Islet precursor cell (in vitro differentiated cells): ENCODE measurements at regions not wholly inside any gene's neighbourhood (a gene's known extent, or its start where the extent isn't known, plus 50 kb on each side); places are given as distances from the start of the nearest gene placed in this dataset.

Source experiments
- DNase-seq: peaks from one replicate; pipeline ENCODE4 v3.0.0-alpha.2; 2018

DNA sequence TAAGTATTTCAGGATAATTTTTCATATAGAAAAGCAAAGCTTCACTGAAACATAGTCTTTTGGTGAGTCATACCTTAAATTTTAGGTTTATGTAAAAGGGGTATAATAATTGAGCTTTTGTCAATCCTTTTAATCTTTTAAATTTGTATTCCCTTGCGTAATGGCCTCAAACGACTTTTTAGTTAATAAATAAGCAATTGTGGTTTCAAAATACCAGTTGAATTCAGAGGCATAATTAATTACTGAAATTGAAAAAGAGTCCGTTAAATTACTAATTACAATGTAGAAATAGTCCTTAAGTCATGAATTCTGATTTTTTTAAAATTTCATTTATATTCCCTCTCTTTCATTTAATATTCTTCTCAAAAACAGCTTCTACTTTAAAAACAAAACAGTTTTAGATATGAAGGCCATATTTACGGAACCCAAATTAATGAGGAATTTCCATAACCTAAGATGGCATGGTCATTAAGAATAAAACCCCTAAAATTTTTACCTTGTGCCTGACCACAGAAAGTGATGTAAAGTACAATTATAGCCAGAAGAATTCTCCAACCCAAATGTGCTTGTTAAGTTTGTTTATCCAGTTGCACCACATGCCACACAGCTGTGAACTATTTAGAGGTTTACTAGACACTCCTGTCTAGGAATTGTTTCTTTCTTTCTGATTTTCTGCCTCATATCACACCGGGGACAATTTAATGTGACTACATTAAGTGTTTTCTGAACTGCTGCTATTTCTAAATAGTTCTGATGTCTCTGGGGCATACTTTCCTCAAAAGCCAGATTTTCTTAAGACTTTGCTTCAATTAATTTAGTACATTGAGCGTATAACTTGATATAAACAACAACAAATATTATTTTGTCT, 60.7 kb upstream of the ITGA4 start:
- no peak for DNase-seq

DNA sequence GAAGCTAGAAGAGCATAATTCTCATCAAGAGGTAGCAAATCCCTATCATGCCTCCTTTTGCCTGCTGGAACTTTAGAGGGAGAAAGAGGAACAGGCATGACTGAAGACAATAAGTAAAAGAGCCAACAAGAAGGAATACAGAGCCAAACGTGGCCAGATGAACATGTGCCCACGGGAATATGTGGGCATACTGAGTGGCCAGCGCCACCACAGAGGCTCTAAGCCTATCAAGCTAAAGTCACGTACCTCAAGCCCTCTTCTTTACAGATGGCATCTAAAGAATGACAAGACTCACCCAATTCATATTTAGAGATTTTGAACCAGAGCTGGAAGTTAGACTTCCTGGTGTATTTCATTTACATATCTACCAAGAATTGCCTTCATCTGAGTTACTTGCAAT, 59.9 kb upstream of the ITGA4 start:
- DNase-seq: no peak

DNA sequence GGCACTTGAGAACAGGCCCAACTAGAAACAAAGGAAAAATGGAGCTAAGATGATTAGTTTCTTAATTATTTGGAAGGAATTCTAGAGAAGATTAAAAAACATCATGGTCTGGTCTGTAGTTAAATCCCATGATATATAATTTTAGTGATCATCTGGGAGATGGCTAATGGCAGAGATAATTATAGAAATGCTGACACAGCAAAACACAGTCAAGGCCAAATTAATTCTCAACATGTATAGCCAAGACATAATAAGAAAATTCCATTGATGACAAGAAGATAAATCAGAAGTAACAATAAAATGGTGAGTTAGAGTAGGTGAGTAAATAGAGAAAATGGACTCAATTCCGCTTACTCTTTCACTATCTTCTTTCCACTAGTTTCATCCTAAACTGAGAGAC, 59.2 kb upstream of the ITGA4 start:
- DNase-seq: no peak

DNA sequence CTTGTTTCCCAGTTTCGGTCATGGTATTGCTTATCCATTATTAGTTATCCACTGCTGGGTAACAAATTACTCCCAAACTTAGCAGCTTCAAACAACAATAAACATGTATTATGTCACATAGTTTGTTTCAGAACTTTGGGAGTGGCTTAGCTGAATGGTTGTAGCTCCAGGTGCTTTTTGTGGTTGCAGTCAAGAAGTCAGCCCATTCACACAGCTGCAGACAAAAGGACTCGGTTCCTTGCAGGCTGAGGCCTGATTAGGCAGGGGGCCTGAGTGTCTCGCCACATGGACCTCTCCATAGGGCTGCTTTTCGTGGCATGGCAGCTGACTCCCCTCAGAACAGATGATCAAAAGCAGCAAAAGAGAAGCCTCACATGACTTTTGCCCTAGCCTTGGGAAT, 58.2 kb upstream of the ITGA4 start:
- peak; percentile 71 for DNase-seq

DNA sequence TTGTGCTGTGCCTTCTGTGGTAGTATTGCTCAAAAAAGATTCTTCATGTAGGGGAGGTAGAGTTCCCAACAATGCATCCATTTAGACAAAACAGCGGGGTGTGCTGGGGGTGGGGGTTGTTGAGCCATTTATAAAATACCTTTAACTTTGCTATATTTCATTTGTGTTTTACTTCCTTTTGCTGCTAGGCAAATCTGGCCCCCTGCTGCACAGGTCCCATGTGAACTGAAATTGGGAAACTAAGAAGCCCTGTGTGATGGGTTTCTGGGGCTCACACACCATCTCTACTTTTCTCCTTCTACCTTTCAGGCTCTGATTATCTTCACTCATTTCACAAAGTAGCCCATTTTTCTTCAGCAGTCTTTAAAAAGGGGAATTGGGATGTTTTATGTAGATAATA, 52.7 kb upstream of the ITGA4 start:
- DNase-seq: no peak

DNA sequence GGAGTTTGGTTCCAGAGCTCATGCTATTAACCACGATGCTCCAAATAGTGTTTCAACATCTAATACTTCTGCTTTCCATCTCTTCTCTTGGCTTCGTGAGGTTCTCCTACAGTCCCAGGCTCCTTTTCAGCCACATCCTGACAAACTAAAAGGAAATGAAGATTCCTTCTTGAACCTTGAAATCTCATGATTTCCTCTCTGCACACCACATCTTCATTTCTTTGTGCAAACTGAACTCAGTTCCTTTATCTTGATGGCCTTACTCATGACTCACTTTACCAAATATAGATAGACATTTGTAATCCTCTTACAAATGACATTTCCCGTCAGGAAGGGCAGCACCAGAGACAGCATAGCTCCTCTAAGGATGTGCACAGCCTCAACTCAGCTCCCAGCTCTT, 50.0 kb upstream of the ITGA4 start:
- no peak for DNase-seq
